ENCODE measurements at regions not wholly inside any gene's neighbourhood (a gene's known extent, or its start where the extent isn't known, plus 50 kb on each side); places are given as distances from the start of the nearest gene placed in this dataset.

GRCh38 chr3:72230774-72231379 is 445.9 kb upstream of the PROK2 start:
- H3K4me3 Mint-ChIP-seq, result no peak overlapping the region
- H3K27ac Mint-ChIP-seq, result no peak overlapping the region
- H3K9me3 Mint-ChIP-seq, result peaks cover 0 to 4% of the 10 kb centered on the region in 2 donors
- ATAC-seq (replicated peaks) (no peak), DNase-seq (no peak)
- H3K4me1 Mint-ChIP-seq (ENCODE audit: low read depth in 2 of 2), result no peaks in the 10 kb centered on the region
- H3K36me3 Mint-ChIP-seq (ENCODE audit: insufficient read depth), result no peaks in the 10 kb centered on the region
- H3K27me3 Mint-ChIP-seq, result peaks cover 36 to 53% of the 10 kb centered on the region in 2 donors

DNA sequence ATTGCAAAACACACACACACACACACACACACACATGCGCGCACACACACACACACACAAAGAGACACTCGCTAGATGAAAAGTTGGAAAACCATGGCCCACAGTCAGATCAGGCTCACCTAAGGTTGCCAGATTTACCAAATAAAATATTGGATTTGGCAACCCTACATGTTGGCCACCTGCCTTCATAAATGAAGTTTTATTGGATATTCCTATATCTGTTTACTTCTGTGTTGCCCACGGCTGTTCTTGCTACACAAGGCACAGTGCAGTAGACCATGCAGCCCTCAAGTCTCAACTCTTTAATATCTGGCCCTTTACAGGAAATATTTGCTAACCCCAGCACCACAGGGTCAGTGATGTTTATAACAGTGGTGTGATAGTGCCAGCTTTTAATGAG is 445.0 kb upstream of the PROK2 start:
- no peaks in the 10 kb centered on the region for H3K36me3 Mint-ChIP-seq (ENCODE audit: insufficient read depth)
- DNase-seq (no peak), ATAC-seq (replicated peaks) (no peak)
- no peaks in the 10 kb centered on the region for H3K4me1 Mint-ChIP-seq (ENCODE audit: low read depth in 2 of 2)
- no peak overlapping the region for H3K27ac Mint-ChIP-seq
- peaks cover 36 to 53% of the 10 kb centered on the region in 2 donors for H3K27me3 Mint-ChIP-seq
- H3K9me3 Mint-ChIP-seq, result peaks cover 5 to 8% of the 10 kb centered on the region in 2 donors
- no peak overlapping the region for H3K4me3 Mint-ChIP-seq

- H3K36me3 Mint-ChIP-seq (ENCODE audit: insufficient read depth), result no peaks in the 10 kb centered on the region
- peaks cover 32 to 42% of the 10 kb centered on the region in 2 donors for H3K27me3 Mint-ChIP-seq
- ATAC-seq (replicated peaks) (no peak), DNase-seq (no peak)
- peaks cover 7 to 16% of the 10 kb centered on the region in 2 donors for H3K9me3 Mint-ChIP-seq
- H3K4me3 Mint-ChIP-seq, result no peak overlapping the region
- H3K27ac Mint-ChIP-seq, result no peak overlapping the region
- H3K4me1 Mint-ChIP-seq (ENCODE audit: low read depth in 2 of 2), result no peaks in the 10 kb centered on the region
These were observed 442.6 kb upstream of the PROK2 start for GRCh38 chr3:72227486-72228070.

GRCh38 chr3:72224804-72225509 is 440.0 kb upstream of the PROK2 start:
- Mint-ChIP-seq H3K4me1 (ENCODE audit: low read depth in 2 of 2) (no peaks in the 10 kb centered on the region), H3K27ac (no peak overlapping the region), H3K4me3 (no peak overlapping the region), H3K9me3 (peaks cover 7 to 16% of the 10 kb centered on the region in 2 donors), H3K27me3 (peaks cover 16 to 19% of the 10 kb centered on the region in 2 donors), H3K36me3 (ENCODE audit: insufficient read depth) (no peaks in the 10 kb centered on the region)
- DNase-seq (no peak), ATAC-seq (replicated peaks) (no peak)

DNA sequence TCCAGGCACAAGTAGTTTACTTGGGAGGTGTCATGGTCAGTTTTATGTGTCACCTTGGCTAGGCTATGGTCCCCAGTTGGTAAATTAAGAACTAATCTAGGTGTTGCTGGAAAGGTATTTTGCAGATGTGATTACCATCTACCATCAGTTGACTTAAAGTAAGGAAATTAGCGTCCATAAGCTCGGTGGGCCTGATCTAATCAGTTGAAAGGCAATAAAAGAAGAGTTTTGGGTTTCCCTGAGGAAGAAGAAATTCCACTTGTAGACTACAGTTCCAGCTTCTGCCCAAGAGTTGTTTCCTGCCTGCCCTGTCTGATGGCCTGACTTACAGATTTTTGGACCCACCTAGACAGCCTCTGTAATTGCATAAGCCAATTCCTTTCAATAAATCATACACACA is 438.7 kb upstream of the PROK2 start:
- DNase-seq, result no peak
- no peaks in the 10 kb centered on the region for H3K4me1 Mint-ChIP-seq (ENCODE audit: low read depth in 2 of 2)
- H3K4me3 Mint-ChIP-seq, result no peak overlapping the region
- ATAC-seq (replicated peaks), result no peak
- H3K36me3 Mint-ChIP-seq (ENCODE audit: insufficient read depth), result peaks cover 2% of the 10 kb centered on the region
- peaks cover 13 to 20% of the 10 kb centered on the region in 2 donors for H3K27me3 Mint-ChIP-seq
- H3K27ac Mint-ChIP-seq, result no peak overlapping the region
- peaks cover 7 to 16% of the 10 kb centered on the region in 2 donors for H3K9me3 Mint-ChIP-seq

DNA sequence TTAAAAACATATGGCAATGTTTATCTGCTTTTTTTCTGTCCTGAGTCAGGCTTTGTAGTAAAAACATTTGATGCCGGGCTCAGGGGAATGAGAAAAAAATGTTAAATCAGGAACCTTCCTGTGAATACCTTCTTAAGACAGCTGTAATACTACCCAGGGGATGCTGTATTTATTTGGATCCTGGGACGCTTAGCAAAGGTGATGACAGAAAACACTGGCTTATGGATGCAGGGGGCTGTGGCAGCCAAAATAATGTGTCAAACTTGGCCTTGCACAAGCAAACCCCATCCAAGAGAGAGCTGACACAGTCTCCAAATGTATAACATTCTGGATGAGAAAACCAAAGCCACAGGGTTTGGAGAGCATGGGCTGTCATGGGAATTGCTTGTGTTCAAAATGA is 438.2 kb upstream of the PROK2 start:
- ATAC-seq (replicated peaks) (no peak), DNase-seq (no peak)
- peaks cover 12 to 15% of the 10 kb centered on the region in 2 donors for H3K27me3 Mint-ChIP-seq
- H3K4me1 Mint-ChIP-seq (ENCODE audit: low read depth in 2 of 2), result no peaks in the 10 kb centered on the region
- no peak overlapping the region for H3K4me3 Mint-ChIP-seq
- H3K9me3 Mint-ChIP-seq, result peaks cover 7 to 16% of the 10 kb centered on the region in 2 donors
- H3K36me3 Mint-ChIP-seq (ENCODE audit: insufficient read depth), result peaks cover 2% of the 10 kb centered on the region
- no peak overlapping the region for H3K27ac Mint-ChIP-seq

DNA sequence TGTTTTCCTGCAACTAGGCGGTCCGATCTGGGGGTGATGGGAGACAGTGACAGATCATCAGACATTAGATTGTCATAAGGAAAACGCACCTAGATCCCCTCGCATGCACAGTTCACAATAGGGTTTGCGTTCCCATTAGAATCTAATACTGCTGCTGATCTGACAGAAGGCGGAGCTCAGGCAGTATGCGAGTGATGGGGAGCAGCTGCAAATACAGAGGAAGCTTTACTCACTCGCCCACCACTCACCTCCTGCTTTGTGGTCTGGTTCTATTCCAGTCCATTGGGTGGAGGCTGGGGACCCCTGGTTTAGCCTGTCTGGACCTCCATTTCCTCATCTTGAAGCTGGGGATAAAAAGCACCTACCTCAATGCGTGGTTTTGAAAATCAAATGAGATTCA is 437.5 kb upstream of the PROK2 start:
- ATAC-seq (replicated peaks) (no peak), DNase-seq (no peak)
- Mint-ChIP-seq H3K9me3 (peaks cover 7 to 16% of the 10 kb centered on the region in 2 donors), H3K27ac (no peak overlapping the region), H3K4me1 (ENCODE audit: low read depth in 2 of 2) (no peaks in the 10 kb centered on the region), H3K27me3 (peaks cover 11 to 12% of the 10 kb centered on the region in 2 donors), H3K4me3 (no peak overlapping the region), H3K36me3 (ENCODE audit: insufficient read depth) (peaks cover 2% of the 10 kb centered on the region)

- Mint-ChIP-seq H3K27me3 (peaks cover 11 to 17% of the 10 kb centered on the region in 2 donors), H3K9me3 (peaks cover 4 to 16% of the 10 kb centered on the region in 2 donors), H3K36me3 (ENCODE audit: insufficient read depth) (peaks cover 2% of the 10 kb centered on the region), H3K4me3 (no peak overlapping the region), H3K27ac (no peak overlapping the region), H3K4me1 (ENCODE audit: low read depth in 2 of 2) (no peaks in the 10 kb centered on the region)
- ATAC-seq (replicated peaks) (no peak), DNase-seq (no peak)
These were observed 436.0 kb upstream of the PROK2 start for GRCh38 chr3:72220946-72221345.

- no peak overlapping the region for H3K27ac Mint-ChIP-seq
These were observed 434.8 kb upstream of the PROK2 start for GRCh38 chr3:72219752-72220151.

GRCh38 chr3:72217570-72217969 is 432.6 kb upstream of the PROK2 start:
- peaks cover 11 to 17% of the 10 kb centered on the region in 2 donors for H3K27me3 Mint-ChIP-seq
- DNase-seq (no peak), ATAC-seq (replicated peaks) (no peak)
- no peaks in the 10 kb centered on the region for H3K9me3 Mint-ChIP-seq
- peaks cover 2% of the 10 kb centered on the region for H3K36me3 Mint-ChIP-seq (ENCODE audit: insufficient read depth)
- no peak overlapping the region for H3K27ac Mint-ChIP-seq
- H3K4me1 Mint-ChIP-seq (ENCODE audit: low read depth in 2 of 2), result no peaks in the 10 kb centered on the region
- H3K4me3 Mint-ChIP-seq, result no peak overlapping the region

More at GRCh38 chr3:72219752-72220151, 434.8 kb upstream of the PROK2 start:
- no peak overlapping the region for H3K4me3 Mint-ChIP-seq
- no peaks in the 10 kb centered on the region for H3K4me1 Mint-ChIP-seq (ENCODE audit: low read depth in 2 of 2)
- H3K27me3 Mint-ChIP-seq, result peaks cover 11 to 17% of the 10 kb centered on the region in 2 donors
- peaks cover 2% of the 10 kb centered on the region for H3K36me3 Mint-ChIP-seq (ENCODE audit: insufficient read depth)
- H3K9me3 Mint-ChIP-seq, result peaks cover 1 to 8% of the 10 kb centered on the region in 2 donors
- ATAC-seq (replicated peaks) (no peak), DNase-seq (no peak)

DNA sequence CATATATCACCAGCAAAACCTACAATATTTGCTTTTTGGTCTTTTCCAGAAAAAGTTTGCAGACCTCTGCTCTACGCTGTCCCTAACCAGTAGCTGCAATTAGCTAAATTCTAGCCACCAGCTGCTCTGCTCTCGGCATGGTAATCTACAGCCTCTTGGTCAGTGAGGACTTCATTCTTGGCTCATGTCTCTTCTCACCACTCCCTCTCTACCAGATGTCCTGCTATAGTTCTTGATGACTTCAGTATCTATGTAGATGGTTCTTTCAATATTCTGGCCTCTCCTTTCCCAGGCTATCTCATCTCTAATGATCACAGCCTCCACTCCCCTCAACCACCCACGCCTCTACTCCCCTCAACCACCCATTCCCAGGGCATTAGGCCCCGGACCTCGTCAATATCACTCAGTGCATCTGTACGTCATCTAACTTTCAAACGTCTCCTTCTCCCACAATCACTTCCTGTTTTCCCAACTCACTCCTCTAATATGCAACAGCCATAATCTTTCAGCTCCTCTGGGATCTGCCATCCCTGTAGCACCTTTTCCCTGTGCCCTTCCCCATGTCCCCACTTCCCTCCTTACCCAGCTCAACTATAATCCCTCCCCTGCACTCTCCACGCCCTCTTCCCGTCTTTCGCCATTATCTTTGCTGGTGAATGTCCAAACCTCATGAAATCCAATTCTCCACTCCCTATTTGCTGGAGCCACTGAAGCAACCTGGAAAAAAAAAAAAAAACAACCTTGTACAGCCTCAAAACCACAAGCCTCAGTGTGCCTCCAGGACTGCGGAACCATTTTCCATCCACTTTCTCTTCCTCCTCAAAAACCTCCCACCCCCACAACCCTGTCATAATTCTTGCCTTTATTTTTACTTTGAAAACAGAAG is 429.4 kb upstream of the PROK2 start:
- Mint-ChIP-seq H3K4me1 (ENCODE audit: low read depth in 2 of 2) (no peaks in the 10 kb centered on the region), H3K36me3 (ENCODE audit: insufficient read depth) (peaks cover 2% of the 10 kb centered on the region), H3K9me3 (no peaks in the 10 kb centered on the region), H3K27me3 (peaks cover 13 to 25% of the 10 kb centered on the region in 2 donors), H3K4me3 (no peak overlapping the region), H3K27ac (no peak overlapping the region)
- ATAC-seq (replicated peaks) (no peak), DNase-seq (no peak)

- no peak for ATAC-seq (replicated peaks)
- Mint-ChIP-seq H3K27ac (no peak overlapping the region), H3K4me3 (no peak overlapping the region)
These were observed 428.5 kb upstream of the PROK2 start for GRCh38 chr3:72213296-72214065.

DNA sequence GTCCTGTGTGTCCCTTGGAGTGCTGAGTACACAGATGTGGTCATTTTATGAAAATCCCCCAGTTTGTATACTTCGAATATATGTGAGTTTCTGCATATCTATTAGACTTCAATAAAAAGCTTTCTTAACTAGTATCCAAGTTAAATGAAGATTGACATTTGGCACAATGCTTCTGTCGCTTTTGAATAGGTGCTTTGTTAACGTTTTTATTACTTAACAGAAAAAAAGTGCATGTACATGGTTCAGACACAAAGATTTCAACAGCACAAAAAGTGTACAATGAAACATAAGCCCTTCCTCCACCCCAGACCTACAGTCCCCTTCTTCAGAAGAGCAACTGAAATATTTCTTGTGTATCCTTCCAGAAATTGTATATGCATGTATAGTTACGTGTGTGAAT is 427.4 kb upstream of the PROK2 start:
- DNase-seq (no peak), ATAC-seq (replicated peaks) (no peak)
- Mint-ChIP-seq H3K27ac (no peak overlapping the region), H3K27me3 (peaks cover 10 to 24% of the 10 kb centered on the region in 2 donors), H3K9me3 (no peaks in the 10 kb centered on the region), H3K4me1 (ENCODE audit: low read depth in 2 of 2) (no peaks in the 10 kb centered on the region), H3K36me3 (ENCODE audit: insufficient read depth) (no peaks in the 10 kb centered on the region), H3K4me3 (no peak overlapping the region)

More at GRCh38 chr3:72213296-72214065, 428.5 kb upstream of the PROK2 start:
- Mint-ChIP-seq H3K4me1 (ENCODE audit: low read depth in 2 of 2) (no peaks in the 10 kb centered on the region), H3K36me3 (ENCODE audit: insufficient read depth) (no peaks in the 10 kb centered on the region), H3K27me3 (peaks cover 13 to 28% of the 10 kb centered on the region in 2 donors), H3K9me3 (no peaks in the 10 kb centered on the region)
- no peak for DNase-seq

Measured in effector memory CD8-positive, alpha-beta T cell (primary cell).